MCF 10A (cell line): ENCODE measurements at regions not wholly inside any gene's neighbourhood (a gene's known extent, or its start where the extent isn't known, plus 50 kb on each side); places are given as distances from the start of the nearest gene placed in this dataset.
A peak's percentile ranks its signal among the peaks of the same experiment; 100 is the strongest.

Source experiments
- BruUV-seq: library from RNA; stranded (reverse); fragments of 400-500 nt; replicated peaks from 2 replicates; lab custom pipeline; 2021; lab: Mats Ljungman, UMichigan
- CTCF ChIA-PET: fragments of 300-600 bp; sonication (Branson Sonifier 250); formaldehyde crosslinking; extraction: SDS; loops from one replicate; lab custom pipeline; 2021; ENCODE audit warnings: antibody characterized with exemption, inconsistent platforms; lab: Yijun Ruan, JAX
- POLR2A ChIA-PET: fragments of 300-600, 350-650 bp; sonication (Branson Sonifier 250); formaldehyde crosslinking; extraction: SDS; loops from one replicate; lab custom pipeline; 2020; ENCODE audit warnings: antibody characterized with exemption, inconsistent platforms; lab: Yijun Ruan, JAX
- DNase-seq: peaks from one replicate; pipeline ENCODE4 v3.0.0-alpha.2; 2018; ENCODE audit not compliant: unreplicated experiment
- H3K27ac Mint-ChIP-seq: one replicate; pipeline ENCODE4 v1.8.0; 2022; ENCODE audit warnings: mild to moderate bottlenecking, low read depth, mixed read lengths; ENCODE audit not compliant: unreplicated experiment
- H3K27me3 Mint-ChIP-seq: one replicate; pipeline ENCODE4 v1.8.0; 2022; ENCODE audit warnings: mixed read lengths; ENCODE audit not compliant: insufficient read depth, unreplicated experiment
- H3K36me3 Mint-ChIP-seq: one replicate; pipeline ENCODE4 v1.8.0; 2022; ENCODE audit warnings: mild to moderate bottlenecking, moderate library complexity, mixed read lengths; ENCODE audit not compliant: insufficient read depth, unreplicated experiment
- H3K4me1 Mint-ChIP-seq: one replicate; pipeline ENCODE4 v1.8.0; 2022; ENCODE audit warnings: mixed read lengths; ENCODE audit not compliant: insufficient read depth, unreplicated experiment
- H3K4me3 Mint-ChIP-seq: one replicate; pipeline ENCODE4 v1.8.0; 2022; ENCODE audit warnings: mild to moderate bottlenecking, moderate library complexity, mixed read lengths; ENCODE audit not compliant: unreplicated experiment
- H3K9me3 Mint-ChIP-seq: one replicate; pipeline ENCODE4 v1.8.0; 2022; ENCODE audit warnings: mixed read lengths; ENCODE audit not compliant: unreplicated experiment
- CTCF ChIP-seq: fragments of 200-600 bp; IDR thresholded peaks from one replicate; pipeline ENCODE4 v1.8.0; 2022; ENCODE audit warnings: antibody characterized with exemption, mild to moderate bottlenecking; ENCODE audit not compliant: unreplicated experiment
- intact Hi-C: fragments of 100-400 bp; cut with micrococcal nuclease; formaldehyde crosslinking; loops from 2 replicates; pipeline ENCODE4 v1.14.1; 2022

GRCh38 chr4:130484826-130485225 lies 1388.9 kb downstream of the C4orf33 start:
- POLR2A ChIA-PET: interaction anchor here (1.2 kb wide), 1 partner anchor 26 kb away, joined by 3 read pairs; no protein-coding TSS in a partner anchor
- no TSS peak for BruUV-seq
- Mint-ChIP-seq H3K4me3 (no peak overlapping the region), H3K27ac (no peak overlapping the region), H3K27me3 (no peaks in the 10 kb centered on the region), H3K9me3 (no peaks in the 10 kb centered on the region), H3K36me3 (no peaks in the 10 kb centered on the region), H3K4me1 (no peaks in the 10 kb centered on the region)
- intact Hi-C loops: no loop called here
- TF ChIP-seq CTCF: no peak
- CTCF ChIA-PET: no interaction called here
- DNase-seq: no peak

GRCh38 chr4:130485371-130485770 lies 1389.4 kb downstream of the C4orf33 start:
- Mint-ChIP-seq H3K4me1 (no peaks in the 10 kb centered on the region), H3K4me3 (no peak overlapping the region), H3K36me3 (no peaks in the 10 kb centered on the region), H3K27ac (no peak overlapping the region), H3K9me3 (no peaks in the 10 kb centered on the region), H3K27me3 (no peaks in the 10 kb centered on the region)
- no peak for TF ChIP-seq CTCF
- POLR2A ChIA-PET: interaction anchor here (0.8 to 1.2 kb wide), 2 partner anchors 10 to 25 kb away, joined by 3 read pairs; no protein-coding TSS in a partner anchor
- BruUV-seq: no TSS peak
- intact Hi-C loops: no loop called here
- CTCF ChIA-PET: interaction anchor here (0.6 to 1.0 kb wide), 2 partner anchors 63 to 976 kb away, joined by 3 read pairs; no protein-coding TSS in a partner anchor
- DNase-seq: no peak

GRCh38 chr4:130486186-130486585 lies 1390.2 kb downstream of the C4orf33 start:
- ChIA-PET CTCF (interaction anchor here (0.6 to 1.0 kb wide), 2 partner anchors 62 to 977 kb away, joined by 3 read pairs; no protein-coding TSS in a partner anchor), POLR2A (interaction anchor here (0.7 to 0.8 kb wide), 2 partner anchors 10 to 84 kb away, joined by 3 to 4 read pairs; no protein-coding TSS in a partner anchor)
- intact Hi-C loops: no loop called here
- no peak for TF ChIP-seq CTCF
- H3K9me3 Mint-ChIP-seq: no peaks in the 10 kb centered on the region
- no peak overlapping the region for H3K27ac Mint-ChIP-seq
- H3K36me3 Mint-ChIP-seq: no peaks in the 10 kb centered on the region
- peak; percentile 19 for DNase-seq
- no peaks in the 10 kb centered on the region for H3K4me1 Mint-ChIP-seq
- no TSS peak for BruUV-seq
- H3K27me3 Mint-ChIP-seq: no peaks in the 10 kb centered on the region
- no peak overlapping the region for H3K4me3 Mint-ChIP-seq

- no peaks in the 10 kb centered on the region for H3K36me3 Mint-ChIP-seq
- no peaks in the 10 kb centered on the region for H3K27me3 Mint-ChIP-seq
- DNase-seq: no peak
- no peak for TF ChIP-seq CTCF
- no TSS peak for BruUV-seq
- H3K4me3 Mint-ChIP-seq: no peak overlapping the region
- POLR2A ChIA-PET: no interaction called here
- H3K4me1 Mint-ChIP-seq: no peaks in the 10 kb centered on the region
- H3K27ac Mint-ChIP-seq: no peak overlapping the region
- intact Hi-C loops: no loop called here
- CTCF ChIA-PET: no interaction called here
- no peaks in the 10 kb centered on the region for H3K9me3 Mint-ChIP-seq
Measured at GRCh38 chr4:130486841-130487240, 1390.9 kb downstream of the C4orf33 start.
